ENCODE measurements at regions not wholly inside any gene's neighbourhood (a gene's known extent, or its start where the extent isn't known, plus 50 kb on each side); places are given as distances from the start of the nearest gene placed in this dataset.

- Mint-ChIP-seq H3K9me3 (no peaks in the 10 kb centered on the region), H3K27ac (no peak overlapping the region), H3K4me3 (no peak overlapping the region), H3K4me1 (no peaks in the 10 kb centered on the region), H3K27me3 (no peaks in the 10 kb centered on the region), H3K36me3 (ENCODE audit: low read depth) (no peaks in the 10 kb centered on the region)
- CTCF ChIA-PET, result no interaction called here
- TF ChIP-seq CTCF (IDR thresholded peaks at IDR 0.05), result no peak
- intact Hi-C loops (cut with micrococcal nuclease), result no loop called here
- POLR2A ChIA-PET, result no interaction called here
- no peak for ATAC-seq (ENCODE audit: low read depth)
- DNase-seq, result no peak
Observed at GRCh38 chr6:145020543-145020942, 714.8 kb downstream of the EPM2A start.

GRCh38 chr6:145022199-145022796 is 713.0 kb downstream of the EPM2A start:
- ChIA-PET CTCF (no interaction called here), POLR2A (no interaction called here)
- no peaks in the 10 kb centered on the region for H3K4me1 Mint-ChIP-seq
- H3K4me3 Mint-ChIP-seq, result no peak overlapping the region
- ATAC-seq (ENCODE audit: low read depth), result no peak
- no peak for TF ChIP-seq CTCF (IDR thresholded peaks at IDR 0.05)
- intact Hi-C loops (cut with micrococcal nuclease), result no loop called here
- H3K27me3 Mint-ChIP-seq, result no peaks in the 10 kb centered on the region
- no peak overlapping the region for H3K27ac Mint-ChIP-seq
- no peak for DNase-seq
- H3K36me3 Mint-ChIP-seq (ENCODE audit: low read depth), result no peaks in the 10 kb centered on the region
- no peaks in the 10 kb centered on the region for H3K9me3 Mint-ChIP-seq

GRCh38 chr6:145023116-145023726 is 712.1 kb downstream of the EPM2A start:
- no peak overlapping the region for H3K4me3 Mint-ChIP-seq
- no peak for TF ChIP-seq CTCF (IDR thresholded peaks at IDR 0.05)
- ChIA-PET POLR2A (no interaction called here), CTCF (no interaction called here)
- DNase-seq (no peak), ATAC-seq (ENCODE audit: low read depth) (no peak)
- H3K27ac Mint-ChIP-seq, result no peak overlapping the region
- no peaks in the 10 kb centered on the region for H3K4me1 Mint-ChIP-seq
- H3K27me3 Mint-ChIP-seq, result peaks cover under 1% of the 10 kb centered on the region
- intact Hi-C loops (cut with micrococcal nuclease), result no loop called here
- no peaks in the 10 kb centered on the region for H3K9me3 Mint-ChIP-seq
- no peaks in the 10 kb centered on the region for H3K36me3 Mint-ChIP-seq (ENCODE audit: low read depth)

- Mint-ChIP-seq H3K4me3 (no peak overlapping the region), H3K27ac (no peak overlapping the region), H3K9me3 (no peaks in the 10 kb centered on the region), H3K36me3 (ENCODE audit: low read depth) (no peaks in the 10 kb centered on the region), H3K27me3 (peaks cover 5% of the 10 kb centered on the region), H3K4me1 (no peaks in the 10 kb centered on the region)
- intact Hi-C loops (cut with micrococcal nuclease), result no loop called here
- ChIA-PET POLR2A (no interaction called here), CTCF (no interaction called here)
- ATAC-seq (ENCODE audit: low read depth) (no peak), DNase-seq (no peak)
- TF ChIP-seq CTCF (IDR thresholded peaks at IDR 0.05), result no peak
Observed at GRCh38 chr6:145025488-145025887, 709.8 kb downstream of the EPM2A start.

GRCh38 chr6:145026267-145026679 is 709.0 kb downstream of the EPM2A start:
- ChIA-PET CTCF (no interaction called here), POLR2A (no interaction called here)
- Mint-ChIP-seq H3K36me3 (ENCODE audit: low read depth) (no peaks in the 10 kb centered on the region), H3K9me3 (no peaks in the 10 kb centered on the region), H3K27ac (no peak overlapping the region), H3K4me1 (no peaks in the 10 kb centered on the region), H3K27me3 (peaks cover 5% of the 10 kb centered on the region), H3K4me3 (no peak overlapping the region)
- no peak for ATAC-seq (ENCODE audit: low read depth)
- intact Hi-C loops (cut with micrococcal nuclease), result no loop called here
- DNase-seq, result no peak
- no peak for TF ChIP-seq CTCF (IDR thresholded peaks at IDR 0.05)
